Activated CD8-positive, alpha-beta memory T cell treated with anti-CD3 and anti-CD28 coated beads for 24 hours (primary cell): ENCODE measurements at regions not wholly inside any gene's neighbourhood (a gene's known extent, or its start where the extent isn't known, plus 50 kb on each side); places are given as distances from the start of the nearest gene placed in this dataset.

ENCODE experiments used
- DNase-seq: peaks from one replicate; pipeline ENCODE4 v3.0.0-alpha.2; 2020

DNA sequence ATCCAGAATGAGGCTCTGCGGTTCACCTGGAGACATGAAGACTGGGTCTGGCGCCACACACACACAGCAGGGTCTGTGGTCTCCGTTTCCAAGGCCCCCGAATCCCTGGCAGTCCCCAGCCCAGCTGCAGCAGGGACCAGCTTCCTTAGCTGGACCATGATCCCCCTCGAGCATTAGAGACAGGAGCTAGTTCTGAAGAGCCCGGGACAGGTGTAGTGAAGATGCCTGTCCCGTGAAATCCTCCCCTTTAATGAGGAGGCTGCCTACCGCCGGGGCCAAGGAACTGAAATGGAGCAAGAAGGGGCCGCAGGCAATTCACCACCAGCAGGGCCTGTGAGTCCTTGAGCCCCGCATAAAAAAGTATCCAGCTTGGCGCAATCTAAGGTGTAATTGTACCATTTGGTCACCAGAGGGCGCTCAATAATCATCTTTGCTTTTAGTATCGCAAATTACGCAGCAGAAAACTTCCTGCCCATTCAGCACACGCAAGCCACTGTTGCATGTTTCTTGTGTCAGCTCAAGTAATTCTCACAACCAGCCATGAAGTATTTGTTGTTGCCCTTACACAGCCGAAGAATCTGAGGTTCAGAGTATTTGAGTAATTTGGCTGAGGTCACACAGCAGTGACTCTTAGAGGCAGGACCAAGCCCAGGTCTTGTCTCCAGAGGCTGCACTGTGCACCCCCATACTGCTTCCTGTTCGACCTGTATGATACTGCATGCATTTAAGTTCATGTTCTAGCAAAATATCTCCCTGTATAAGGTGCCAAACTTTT is 54.3 kb upstream of the PPP2R5C start:
- peak; percentile 84 for DNase-seq

DNA sequence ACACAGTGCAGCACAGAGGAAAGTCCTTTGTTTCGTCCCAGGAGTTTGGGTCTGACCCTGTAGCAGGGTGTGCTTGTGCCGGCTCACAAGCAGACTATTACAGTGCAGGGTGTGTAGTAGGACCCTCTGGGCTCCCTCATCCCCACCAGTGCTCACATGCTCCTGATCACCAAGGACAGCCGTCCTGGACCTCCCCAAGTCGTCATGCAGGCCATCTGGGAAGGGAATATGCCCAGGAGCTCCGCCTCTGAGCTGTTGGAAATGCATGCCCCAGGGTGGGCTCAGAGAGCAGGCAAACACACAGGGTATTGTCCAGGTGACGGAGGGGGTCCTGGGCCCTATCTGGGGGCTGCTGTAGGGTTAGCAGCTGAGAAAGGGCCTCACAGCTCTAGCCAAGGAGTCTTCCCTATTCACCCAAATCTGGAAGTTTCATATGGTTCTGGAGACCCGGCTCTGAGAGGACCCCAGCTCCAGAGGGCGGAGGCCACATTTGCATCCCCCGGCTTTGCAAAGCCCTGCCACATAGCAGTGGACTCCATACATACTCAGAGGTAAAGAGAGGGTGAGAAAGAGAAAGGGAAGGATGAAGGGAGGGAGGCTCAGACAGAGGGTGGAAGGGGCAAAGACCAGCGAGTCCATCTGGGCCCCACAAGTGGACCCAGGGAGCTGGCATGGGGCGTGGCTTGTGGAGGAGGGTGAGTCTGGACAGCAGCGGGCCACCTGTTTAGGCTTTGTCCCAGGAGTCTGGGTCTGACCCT is 53.5 kb upstream of the PPP2R5C start:
- DNase-seq, result peak; percentile 55

DNA sequence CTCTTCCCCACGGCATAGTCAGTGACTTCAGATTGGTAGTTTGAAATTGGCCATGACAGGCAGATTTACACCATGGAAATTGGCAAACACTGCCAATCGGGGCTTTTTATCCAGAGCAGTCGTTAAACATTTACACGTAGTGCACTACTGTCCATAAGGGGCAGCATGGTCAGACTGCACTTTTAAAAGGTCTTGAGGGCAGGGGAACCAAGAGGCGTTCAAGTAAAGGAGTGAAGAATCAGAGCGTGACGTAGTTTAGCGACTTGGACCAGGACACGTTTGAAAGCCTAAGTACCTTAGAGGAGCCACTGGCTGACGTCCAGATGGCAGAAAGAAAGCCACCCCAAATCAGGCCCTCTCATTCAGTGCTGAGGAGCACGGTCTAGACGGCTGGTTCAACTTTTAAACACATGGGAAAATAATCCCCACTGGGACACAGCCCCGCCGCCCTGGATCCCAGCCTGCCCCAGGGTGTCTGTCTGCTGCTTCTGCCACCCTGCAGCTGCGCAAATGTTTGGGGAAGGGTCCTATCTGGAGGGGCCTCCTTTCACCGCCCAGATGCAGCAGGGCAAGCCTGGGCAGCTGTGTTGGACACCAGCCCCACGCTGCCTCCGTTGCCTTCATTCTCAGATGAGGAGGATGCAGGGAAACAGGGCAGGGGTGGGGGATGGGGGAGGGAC is 52.5 kb upstream of the PPP2R5C start:
- peak; percentile 53 for DNase-seq

DNA sequence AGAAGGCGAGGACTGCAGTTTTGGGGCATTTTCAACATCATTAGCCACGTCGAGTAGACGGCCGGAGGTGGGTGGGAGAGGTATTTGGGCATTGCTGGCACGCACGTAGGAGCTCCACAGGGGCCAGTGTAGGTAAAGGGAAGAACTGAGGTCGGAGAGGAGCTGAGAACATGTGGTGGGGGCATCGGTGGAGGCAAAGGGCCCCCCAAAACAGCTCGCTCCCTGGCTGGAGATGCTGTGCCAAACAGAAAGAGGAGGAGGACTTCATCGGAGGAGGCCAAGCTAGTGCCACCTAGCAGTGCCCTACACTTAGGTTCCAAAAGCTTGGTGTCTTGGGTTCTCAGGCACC is 52.0 kb upstream of the PPP2R5C start:
- DNase-seq, result peak; percentile 53

DNA sequence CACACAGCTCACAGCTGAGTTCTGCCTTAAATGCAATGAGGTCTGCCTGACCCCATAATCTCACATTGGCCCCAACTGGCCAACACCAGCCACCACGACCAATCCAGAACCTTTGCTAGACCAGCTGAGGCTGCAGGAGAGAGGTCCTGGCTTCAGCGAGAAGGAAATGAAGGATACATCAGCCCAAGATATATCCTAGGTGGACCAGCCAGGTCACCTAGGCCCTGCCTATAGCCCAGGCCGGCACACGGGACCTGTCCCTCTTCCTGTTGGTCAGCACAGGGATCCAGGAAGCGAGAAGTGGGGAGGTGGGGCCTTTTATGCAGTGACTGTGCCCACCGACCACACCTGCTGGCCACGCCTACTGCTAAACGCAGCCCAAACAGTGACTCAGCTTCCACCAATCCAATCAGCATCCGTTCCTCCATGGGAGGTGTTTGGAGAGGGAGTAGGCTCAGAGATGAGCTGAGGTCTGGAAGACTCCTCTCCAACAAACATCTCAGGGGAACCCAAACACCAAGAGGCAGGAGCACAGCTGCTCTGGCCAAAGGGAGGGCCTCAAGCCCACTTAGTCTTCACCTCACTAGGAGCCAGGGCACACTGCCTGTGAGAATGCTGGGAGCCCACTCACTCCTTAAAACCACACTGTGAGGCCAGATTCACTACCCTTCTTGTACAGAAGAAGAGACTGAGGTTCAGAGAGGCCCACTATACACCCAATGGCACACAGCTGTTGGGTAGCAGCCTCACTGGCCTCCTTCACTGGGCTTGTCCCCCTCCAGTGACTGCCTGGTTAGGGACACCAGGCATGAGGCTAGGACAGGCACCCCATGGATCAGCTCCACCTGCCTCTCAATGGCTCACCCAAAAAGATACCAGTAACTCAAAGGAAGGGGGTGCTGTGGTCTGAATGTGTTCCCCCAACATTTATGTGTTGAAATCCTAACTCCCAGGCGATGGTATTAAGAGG is 51.3 kb upstream of the PPP2R5C start:
- DNase-seq, result peak; percentile 54

DNA sequence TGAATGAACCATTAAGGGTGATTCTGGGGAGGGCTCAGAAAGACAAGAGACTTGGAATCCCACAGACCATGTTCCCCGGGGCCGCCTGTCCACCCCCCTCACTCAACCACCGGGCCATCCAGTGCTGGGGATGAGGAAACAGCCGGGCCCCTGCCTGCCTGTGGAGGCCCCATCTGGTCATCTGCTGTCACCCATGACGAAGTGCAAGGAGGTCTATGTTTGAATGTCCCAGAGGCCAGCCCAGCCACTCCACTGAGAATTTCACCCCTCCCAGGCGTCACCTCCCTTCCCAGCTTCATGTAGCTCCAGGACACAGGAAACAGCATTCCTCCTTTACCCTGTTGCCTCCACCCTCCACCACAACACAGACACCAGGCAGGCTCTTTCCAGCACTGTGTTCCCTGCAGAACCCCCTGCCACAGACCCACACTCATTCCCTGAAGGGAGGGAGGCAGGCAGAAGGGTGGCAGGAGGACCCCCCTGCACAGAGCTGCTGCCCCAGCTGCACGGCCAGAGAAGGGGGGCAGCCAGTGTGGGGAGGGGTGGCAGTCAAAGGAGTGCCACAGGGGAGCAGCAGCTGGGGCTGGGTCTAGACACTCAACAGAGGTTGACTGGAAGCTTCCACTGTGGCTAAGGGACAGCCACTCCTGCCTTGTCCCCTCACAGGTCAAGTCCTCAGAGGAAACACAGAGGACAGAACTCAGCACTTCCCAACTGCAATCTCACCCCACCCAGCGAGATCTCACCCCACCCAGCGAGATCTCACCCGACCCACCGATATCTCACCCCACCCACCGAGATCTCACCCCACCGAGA is 50.3 kb upstream of the PPP2R5C start:
- DNase-seq, result peak; percentile 53
